ENCODE measurements at regions not wholly inside any gene's neighbourhood (a gene's known extent, or its start where the extent isn't known, plus 50 kb on each side); places are given as distances from the start of the nearest gene placed in this dataset.
"Not testable (repeated sequence)": the region's sequence is repeated elsewhere in the genome, so short reads cannot be mapped to it uniquely, and the experiment has no call there.

DNA sequence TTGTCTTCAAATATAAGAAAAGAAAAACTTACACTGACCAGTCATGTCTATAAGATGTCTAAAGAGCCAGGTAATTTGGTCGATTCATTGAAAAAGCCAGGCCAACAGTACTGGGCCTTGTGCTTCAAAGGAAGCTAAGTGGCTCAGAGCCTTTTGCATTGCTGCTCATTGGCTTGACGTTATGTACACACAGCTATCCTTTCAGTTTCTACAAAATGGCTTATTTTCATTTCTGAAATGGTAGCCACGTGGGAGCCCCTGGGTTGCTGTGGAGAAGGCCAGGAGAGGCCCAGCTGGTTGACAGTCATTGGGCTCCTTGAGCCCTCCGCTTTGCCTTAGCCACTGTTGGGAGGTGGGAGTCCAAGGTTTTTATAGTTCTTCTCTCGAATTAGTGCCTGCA is 199.1 kb upstream of the CXorf66 start:
- no peak for DNase-seq (ENCODE audit: low read depth)

DNA sequence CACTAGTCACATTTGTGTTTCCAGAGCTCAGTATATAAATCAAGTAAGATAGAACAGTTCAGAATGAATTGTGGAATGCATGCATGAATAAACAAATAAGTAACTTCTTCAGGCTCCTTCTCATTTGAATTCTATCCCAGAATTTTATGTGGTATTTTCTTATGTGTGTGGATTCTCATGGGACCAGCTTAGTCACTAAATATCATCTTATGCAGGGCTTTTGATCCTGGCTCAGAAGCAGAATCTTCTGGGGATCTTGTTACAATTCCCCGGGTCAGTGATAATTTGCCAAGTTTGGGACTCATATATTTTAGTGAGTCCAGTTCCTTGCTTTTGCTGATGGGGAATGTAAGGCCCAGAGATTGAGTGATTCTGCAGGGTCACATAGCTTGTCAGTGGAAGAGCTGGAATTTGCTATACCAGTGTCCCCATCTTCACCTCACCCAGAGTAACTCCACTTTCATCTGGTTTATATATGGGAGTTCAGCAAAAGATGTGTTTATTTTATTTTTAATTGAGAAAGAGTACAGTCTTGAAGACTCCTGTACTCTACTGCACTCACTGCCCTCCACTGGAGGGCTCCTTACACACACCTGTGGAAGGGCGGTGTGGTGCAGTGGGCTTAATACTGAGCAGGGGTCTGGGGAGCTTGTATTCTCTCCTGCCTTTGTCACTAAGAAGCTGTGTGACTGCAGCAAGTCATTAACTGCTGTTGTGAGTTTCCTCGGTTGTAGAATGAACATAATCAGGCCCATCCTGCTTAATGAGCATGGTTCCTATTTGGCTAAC is 198.2 kb upstream of the CXorf66 start:
- no peak for DNase-seq (ENCODE audit: low read depth)

DNA sequence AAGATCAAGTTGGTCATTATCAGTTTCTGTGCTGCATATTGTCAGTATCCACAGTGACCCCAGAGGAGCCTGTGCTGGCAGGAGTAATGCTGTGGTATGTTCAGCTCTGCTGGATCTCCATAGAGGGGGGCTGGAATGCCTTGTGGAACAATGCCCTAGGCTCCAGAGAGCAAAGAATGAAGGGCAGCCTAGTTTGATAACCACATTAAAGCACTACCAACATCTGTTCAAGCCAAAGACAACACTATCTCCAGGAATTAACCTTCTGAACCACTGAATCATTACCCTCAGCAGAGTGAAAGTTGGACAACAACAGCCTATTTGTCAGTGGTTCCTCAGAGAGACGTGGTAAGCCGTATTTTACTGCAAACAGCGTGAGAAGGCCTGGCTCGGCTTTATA is 192.3 kb upstream of the CXorf66 start:
- DNase-seq (ENCODE audit: low read depth) = no peak

DNA sequence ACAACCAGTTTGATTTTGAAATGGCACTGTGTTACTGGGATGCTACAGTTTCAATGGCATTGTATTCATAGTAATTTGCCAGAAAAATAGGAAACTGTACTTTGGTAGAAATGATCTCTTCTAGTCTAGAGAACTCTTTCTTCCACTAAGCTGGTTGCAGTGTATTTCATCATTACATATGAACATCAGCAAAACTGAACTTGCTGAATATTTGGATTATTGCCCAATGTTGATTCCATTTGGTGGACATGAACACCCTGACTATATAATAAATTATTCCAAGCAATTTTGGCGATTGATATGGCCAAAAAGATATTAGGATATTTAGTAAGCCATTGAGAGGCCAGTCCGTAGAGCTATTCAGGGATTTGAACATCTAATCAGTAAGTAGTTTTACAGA is 191.8 kb upstream of the CXorf66 start:
- no peak for DNase-seq (ENCODE audit: low read depth)

DNA sequence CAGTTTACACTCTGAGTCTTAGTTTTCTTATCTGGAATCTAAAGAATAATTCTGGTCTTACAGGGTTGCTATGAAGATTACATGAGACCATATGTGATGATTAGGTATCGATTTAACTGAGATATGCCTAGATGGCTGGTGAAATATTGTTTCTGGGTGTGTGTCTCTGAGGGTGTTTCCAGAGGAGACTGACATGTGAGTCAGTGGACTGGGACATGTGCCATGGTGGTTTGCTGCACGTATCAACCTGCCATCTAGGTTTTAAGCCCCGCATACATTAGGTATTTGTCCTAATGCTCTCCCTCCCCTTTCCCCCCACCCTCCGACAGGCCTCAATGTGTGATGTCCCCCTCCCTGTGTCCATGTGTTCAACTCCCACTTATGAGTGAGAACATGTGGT is 186.0 kb upstream of the CXorf66 start:
- DNase-seq (ENCODE audit: low read depth) = no peak

DNA sequence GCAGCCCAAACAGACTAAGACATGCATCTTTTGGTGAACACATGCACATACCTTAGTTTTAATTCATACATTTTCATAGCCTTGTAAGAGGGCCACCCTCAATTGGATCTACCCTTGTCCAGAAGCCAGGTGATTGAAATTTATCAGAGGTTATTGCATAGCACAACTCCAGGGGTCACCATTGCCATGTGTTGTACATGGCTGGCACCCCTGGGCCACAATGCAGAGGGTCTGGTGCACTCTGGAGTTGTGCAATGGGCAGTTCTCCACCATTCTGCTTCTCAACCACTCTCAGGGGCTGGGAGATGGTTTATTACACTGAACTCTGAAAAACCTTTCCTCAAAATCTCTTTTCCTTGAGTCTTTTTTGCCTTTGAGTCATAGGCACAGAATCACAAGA is 184.4 kb upstream of the CXorf66 start:
- DNase-seq (ENCODE audit: low read depth) = no peak

DNA sequence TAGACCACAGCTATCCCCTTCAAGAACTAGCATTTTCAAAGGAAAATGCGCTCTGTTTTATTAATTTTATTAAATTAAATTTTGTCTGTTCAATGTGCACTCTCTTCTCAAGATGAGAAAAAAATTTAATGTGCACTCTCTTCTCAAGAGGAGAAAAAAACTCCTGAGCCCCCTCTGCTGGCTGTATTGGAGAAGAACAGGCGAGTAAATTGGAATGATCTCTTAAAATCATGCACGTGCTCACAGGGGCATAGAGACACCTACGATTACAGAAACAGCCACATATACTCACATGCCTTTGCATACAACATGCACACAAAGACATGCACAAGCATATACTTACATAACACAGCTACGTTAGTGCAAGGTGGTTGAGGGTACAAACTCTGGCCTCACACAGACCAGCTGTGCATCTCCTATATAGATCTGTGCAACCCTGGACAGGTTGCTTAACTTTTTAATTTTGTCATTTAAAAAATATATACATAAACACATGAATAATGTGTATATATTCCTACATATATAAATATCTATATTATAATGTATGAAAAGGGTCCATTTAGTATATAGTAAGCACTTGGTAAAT is 176.2 kb upstream of the CXorf66 start:
- DNase-seq (ENCODE audit: low read depth) = no peak

DNA sequence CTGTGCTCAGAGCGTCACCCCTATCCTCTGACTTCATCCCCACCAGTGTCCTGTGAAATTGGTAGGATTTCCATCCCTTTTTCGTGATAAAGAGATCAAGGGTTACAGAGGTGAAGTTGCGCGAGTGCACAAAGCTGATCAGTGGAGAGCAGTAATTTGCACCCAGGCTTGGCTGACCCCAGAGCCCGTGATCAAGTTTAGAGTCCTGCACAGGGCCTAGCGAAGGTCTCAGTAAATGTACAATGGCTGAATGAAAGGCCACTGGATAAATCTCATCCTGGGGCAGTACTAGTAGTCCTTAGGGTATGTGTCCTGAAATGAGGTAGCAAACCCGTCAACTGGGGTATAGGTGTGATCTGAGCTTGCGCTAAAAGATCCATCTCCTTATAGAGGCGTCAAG is 173.2 kb upstream of the CXorf66 start:
- not testable (repeated sequence) for DNase-seq (ENCODE audit: low read depth)

DNA sequence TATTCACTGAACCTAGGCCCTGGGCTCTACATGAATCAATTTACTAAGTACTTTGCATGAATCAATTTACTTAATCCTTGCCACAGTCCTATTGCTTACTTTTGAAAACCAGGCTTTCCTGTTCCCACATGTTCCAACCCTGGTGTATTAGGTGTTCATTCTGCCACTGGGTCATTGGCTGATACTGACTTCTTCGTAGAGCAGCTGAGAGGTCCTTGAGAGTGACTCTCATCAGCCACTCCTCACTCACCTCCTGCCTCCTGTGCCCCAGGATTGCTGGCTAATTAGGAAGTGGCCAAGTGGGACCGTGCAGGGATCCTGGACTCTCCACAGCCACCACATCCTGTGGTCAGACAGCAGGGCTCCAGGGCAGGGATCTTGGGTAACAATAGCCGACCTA is 172.7 kb upstream of the CXorf66 start:
- DNase-seq (ENCODE audit: low read depth) = not testable (repeated sequence)

DNA sequence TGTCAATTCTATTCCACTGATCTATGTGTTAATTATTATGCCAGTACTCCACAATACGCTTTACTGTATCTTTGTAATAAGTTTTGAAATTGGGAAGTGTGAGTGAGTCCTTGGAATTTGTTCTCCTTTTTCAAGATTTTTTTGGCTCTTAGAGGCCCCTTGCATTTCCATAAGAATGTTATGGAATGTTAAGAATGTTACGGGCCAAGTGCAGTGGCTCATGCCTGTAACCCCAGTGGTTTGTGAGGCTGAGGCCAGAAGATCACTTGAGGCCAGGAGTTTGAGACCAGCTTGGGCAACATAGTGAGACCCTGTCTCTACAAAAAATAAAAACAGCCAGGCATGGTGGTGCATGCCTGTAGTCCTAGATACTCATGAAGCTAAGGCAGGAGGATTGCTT is 167.6 kb upstream of the CXorf66 start:
- DNase-seq (ENCODE audit: low read depth) = no peak

DNA sequence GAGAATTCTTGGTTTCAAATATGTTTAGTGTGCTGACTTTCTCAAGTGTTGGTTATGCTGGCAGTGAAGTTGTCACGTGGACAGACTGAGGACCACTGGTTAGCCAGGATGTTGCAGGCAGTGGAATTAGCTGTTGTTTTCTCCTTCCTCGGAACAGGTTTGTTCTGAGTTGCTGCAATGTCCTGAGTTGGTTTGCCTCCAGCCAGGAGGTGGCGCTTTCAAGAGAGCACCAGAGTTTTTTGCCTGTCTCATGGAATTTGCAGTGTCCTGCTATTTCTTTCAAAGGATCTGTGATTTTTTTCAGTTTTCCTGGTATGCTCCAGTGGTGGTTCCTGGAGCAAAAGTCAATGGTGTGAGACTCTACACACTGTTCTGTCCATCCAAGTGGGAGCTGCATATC is 158.1 kb upstream of the CXorf66 start:
- DNase-seq (ENCODE audit: low read depth) = no peak

DNA sequence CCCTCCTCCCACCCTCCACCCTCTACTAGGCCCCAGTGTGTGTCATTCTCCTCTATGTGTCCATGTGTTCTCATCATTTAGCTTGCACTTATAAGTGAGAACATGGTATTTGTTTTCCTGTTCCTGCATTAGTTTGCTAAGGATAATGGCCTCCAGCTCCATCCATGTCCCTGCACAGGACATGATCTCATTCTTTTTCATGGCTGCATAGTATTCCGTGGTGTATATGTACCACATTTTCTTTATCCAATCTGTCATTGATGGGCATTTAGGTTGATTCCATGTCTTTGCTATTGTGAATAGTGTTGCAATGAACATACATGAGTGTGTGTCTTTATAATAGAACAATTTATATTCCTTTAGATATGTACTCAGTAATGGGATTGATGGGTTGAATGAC is 148.7 kb upstream of the CXorf66 start:
- DNase-seq (ENCODE audit: low read depth) = not testable (repeated sequence)

DNA sequence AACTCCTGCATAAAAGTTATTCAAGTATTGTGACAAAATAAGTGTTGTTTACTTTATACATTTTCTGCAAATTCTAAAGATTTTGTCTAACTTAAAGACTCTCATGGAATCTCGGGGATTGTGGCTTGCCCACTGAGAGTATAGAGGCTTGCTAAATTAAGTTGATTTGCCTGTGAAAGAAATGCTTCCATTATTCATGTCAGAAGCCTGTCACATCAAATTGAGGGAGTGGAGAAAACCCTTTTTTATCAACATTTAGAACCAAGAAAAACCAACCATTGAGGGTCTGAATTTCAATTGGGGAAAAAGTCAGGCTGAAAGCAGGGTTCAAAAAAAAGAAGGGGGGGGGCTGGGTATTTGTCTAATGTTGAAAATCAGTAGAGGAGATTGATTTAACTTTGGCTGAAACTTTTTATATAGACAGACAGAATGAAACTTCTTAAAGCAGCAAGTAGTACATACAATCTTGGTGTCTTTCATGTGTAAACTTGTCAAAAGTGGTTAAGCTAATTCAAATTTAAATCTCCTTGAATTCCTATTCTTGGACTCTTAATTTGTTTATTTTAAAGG is 144.8 kb upstream of the CXorf66 start:
- no peak for DNase-seq (ENCODE audit: low read depth)

DNA sequence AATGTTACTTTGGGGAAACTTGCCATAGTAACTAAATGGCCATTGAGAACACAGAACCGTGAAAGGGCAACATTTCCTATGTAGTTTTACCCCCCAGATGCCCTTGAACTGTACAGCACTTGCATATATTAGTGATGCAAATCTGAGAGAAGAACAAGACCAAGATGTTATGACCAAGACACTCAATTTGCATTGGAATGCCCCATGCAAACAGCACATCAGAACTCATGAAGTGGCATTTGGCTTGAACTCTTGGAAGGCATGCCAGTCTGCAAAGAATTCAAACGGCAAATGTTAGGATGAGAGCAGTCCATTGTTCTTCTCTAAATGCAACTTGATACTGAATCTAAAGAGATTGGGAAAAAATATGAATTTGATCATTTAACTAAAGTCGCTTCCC is 139.4 kb upstream of the CXorf66 start:
- DNase-seq (ENCODE audit: low read depth) = no peak

DNA sequence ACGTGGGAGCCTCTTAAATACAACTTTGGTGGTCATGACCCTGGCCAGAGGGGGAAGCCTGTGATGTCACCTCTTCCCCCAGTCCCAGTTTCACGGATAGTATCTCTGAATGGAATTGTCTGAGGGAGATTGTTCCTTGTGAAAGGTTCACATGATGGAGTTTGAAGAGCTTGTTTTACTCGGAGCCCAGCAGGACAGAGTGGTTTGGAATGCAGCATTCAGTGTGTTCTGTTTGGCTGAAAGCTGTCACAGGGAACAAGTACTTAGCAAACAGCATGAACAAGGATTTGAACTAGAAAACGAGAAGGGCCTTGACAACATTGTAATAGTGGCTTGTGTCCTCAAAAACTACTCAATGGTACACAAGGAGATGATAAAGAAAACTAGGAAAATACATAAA is 133.9 kb upstream of the CXorf66 start:
- no peak for DNase-seq (ENCODE audit: low read depth)

DNA sequence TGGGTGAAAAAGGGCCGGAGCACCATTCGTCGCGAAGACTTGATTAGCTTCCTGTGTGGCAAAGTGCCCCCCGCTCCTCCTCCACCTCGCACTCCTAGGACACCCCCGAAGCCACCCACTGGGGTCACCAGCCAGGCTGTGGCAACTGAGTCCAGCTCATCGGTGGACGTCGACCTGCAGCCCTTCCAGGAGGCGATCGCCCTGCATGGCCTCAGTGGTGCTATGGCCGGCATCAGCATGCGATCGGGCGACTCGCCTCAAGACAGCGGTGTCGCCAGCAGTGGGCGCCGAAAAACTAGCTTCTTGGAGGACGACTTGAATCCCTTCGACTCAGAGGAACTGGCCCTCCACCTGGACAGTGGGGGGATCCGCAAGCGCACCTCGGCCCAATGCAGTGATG is 126.8 kb upstream of the CXorf66 start:
- no peak for DNase-seq (ENCODE audit: low read depth)

DNA sequence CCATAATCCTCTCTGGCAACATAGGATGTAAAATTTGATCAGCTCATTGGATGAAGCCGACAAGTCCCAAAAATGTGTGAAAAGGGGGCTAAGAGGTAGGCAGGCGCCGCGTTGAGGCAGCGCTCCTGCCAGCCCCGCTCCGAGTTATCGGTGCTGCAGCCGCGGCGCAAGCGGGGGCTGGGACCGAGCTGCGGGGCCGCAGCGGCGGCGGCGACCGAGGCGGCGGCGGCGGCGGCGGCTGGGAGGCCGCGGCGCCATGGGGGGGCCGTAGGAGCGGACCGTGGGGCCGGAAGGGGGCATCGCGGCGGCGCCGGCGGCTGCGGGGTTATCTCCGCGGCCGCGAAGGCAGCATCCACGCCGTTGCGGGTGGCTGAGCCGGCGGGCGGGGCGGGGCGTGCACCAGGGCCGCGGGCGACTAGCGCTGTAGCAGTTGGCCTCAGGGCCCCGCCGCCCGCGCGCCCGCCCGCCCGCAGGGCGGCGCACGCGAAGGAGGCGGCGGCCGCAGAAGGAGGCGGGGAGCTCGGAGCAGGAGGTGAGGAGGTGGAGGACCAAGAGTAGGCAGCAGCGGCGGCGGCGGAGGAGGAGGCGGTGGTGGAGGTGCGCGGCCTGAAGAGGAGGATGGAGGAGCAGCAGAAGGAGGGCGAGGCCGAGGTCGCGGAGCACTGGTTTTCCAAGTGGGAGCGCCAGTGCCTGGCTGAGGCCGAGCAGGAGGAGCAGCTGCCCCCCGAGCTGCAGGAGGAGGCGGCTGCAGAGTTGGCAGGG is 126.0 kb upstream of the CXorf66 start:
- no peak for DNase-seq (ENCODE audit: low read depth)

DNA sequence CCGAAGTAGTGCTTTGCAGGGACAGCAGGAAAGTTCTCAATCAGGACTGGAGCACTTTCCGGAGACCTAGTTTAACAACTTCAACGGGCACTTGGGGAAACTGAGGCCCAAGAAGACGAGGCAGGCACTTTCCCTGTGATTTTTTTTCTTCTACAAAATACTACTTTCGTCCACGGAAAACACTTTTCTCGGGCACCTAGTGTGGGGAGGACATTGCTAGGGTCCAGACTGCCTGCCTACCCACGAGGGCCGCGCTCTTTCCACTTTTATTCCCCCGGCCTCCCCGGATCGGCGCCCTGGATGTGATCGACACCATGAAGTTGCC is 125.4 kb upstream of the CXorf66 start:
- no peak for DNase-seq (ENCODE audit: low read depth)

DNA sequence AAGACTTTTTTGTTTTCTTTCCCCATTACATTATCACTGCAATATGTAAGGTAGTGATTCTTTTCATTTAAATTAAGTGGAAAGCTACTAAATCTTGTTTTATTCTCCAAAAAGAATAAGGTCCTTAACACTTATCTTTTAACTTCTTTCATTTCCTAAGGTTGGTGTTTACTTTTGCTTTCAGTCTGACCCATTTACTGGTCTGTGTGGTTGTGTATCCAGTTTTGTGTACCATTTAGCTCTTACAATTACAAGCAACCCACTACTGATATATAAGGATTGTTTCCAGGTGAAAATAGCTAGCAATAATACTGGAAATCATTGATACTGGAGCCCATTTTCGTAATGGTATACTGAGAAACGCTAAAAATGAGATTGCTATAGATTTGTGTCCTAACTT is 123.1 kb upstream of the CXorf66 start:
- DNase-seq (ENCODE audit: low read depth) = no peak

DNA sequence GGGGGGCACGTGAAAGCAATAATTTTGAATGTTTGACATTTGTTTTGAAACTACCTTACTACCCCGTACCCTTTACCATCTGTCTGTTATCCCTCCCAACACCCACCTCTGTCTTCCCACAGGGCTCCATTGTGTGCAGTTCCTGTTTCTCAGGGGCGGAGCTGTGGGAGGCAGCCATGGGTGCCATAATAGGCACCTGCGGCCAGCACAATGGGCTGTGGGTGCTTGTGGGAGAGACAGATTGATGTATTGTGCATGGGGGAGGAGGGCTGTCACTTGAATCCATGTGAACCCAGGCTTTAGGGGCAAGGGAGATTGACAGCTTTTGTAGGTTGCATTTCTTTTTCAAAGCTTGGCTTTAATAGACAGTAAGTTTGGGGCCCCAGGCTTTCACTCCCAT is 122.6 kb upstream of the CXorf66 start:
- no peak for DNase-seq (ENCODE audit: low read depth)

DNA sequence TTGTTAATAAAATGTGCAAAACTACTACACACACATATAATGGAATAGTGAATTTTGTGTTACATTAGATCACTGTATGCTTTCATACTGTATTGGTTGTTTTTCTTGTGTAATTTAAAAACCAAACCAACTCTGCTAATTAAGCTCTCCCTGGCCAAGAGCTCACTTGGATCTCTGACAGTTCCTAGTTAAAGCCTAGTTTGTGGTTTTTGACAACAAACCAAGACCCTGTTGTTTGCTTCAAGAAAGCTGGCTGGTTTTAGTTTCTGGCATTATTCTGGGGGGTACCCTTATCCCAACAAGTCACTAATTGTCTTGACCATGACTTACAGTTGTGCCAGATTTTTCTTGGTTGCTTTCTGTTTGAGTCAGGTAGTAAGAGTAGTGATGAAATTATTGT is 121.4 kb upstream of the CXorf66 start:
- DNase-seq (ENCODE audit: low read depth) = no peak

DNA sequence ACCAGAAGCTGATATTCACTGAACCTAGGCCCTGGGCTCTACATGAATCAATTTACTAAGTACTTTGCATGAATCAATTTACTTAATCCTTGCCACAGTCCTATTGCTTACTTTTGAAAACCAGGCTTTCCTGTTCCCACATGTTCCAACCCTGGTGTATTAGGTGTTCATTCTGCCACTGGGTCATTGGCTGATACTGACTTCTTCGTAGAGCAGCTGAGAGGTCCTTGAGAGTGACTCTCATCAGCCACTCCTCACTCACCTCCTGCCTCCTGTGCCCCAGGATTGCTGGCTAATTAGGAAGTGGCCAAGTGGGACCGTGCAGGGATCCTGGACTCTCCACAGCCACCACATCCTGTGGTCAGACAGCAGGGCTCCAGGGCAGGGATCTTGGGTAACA is 109.5 kb upstream of the CXorf66 start:
- DNase-seq (ENCODE audit: low read depth) = not testable (repeated sequence)

DNA sequence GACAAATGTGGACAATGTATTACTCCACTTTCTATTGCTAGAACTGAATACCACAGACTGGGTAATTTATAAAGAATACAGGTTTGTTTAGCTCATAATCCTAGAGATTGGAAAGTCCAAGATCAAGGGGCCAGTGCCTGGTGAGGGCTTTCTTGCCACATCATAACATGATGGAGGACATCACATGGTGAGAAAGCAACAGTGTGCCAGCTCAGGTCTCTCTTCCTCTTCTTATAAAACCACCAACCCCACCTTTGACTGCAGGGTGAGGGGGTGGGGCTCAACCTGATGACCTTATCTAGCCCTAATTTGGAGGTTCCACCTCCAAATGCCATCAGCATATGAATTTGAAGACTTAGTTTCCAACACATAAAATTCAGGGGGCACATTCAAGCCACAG is 105.7 kb upstream of the CXorf66 start:
- DNase-seq (ENCODE audit: low read depth) = no peak
